WTC11 (cell line): ENCODE measurements at regions not wholly inside any gene's neighbourhood (a gene's known extent, or its start where the extent isn't known, plus 50 kb on each side); places are given as distances from the start of the nearest gene placed in this dataset.
A peak's percentile ranks its signal among the peaks of the same experiment; 100 is the strongest.

Experiments used
- ATAC-seq: fragments of 200-7000 bp; cut with Tn5 transposase; 2 replicates; pipeline ENCODE4 v1.10.0; 2021; ENCODE audit warnings: mild to moderate bottlenecking, moderate library complexity
- CTCF ChIA-PET: fragments of 300-600 bp; sonication (Branson Sonifier 250); formaldehyde crosslinking; loops from one replicate; lab custom pipeline; 2021; ENCODE audit warnings: antibody characterized with exemption; lab: Charles Lee
- POLR2A ChIA-PET: fragments of 350-600 bp; sonication (Branson Sonifier 250); formaldehyde crosslinking; loops from one replicate; lab custom pipeline; 2021; ENCODE audit warnings: antibody characterized with exemption; lab: Charles Lee
- DNase-seq: peaks from one replicate; pipeline ENCODE4 v3.0.0; 2021; ENCODE audit warnings: low spot score
- H3K27ac Mint-ChIP-seq: 2 replicates; pipeline ENCODE4 v1.8.0; 2021; ENCODE audit warnings: mixed read lengths
- H3K27me3 Mint-ChIP-seq: 2 replicates; pipeline ENCODE4 v1.8.0; 2021; ENCODE audit warnings: low read depth, mild to moderate bottlenecking, moderate library complexity, mixed read lengths
- H3K36me3 Mint-ChIP-seq: 2 replicates; pipeline ENCODE4 v1.8.0; 2021; ENCODE audit warnings: mixed read lengths
- H3K4me1 Mint-ChIP-seq: 2 replicates; pipeline ENCODE4 v1.8.0; 2022; ENCODE audit warnings: mixed read lengths
- H3K4me3 Mint-ChIP-seq: 2 replicates; pipeline ENCODE4 v1.8.0; 2021; ENCODE audit warnings: mild to moderate bottlenecking, moderate library complexity, mixed read lengths
- H3K9me3 Mint-ChIP-seq: 2 replicates; pipeline ENCODE4 v1.8.0; 2021; ENCODE audit warnings: mixed read lengths
- CBFB ChIP-seq: sonication (generic); formaldehyde crosslinking; IDR thresholded peaks from 2 replicates; pipeline ENCODE4 v1.8.1; 2022; ENCODE audit warnings: mild to moderate bottlenecking, low read depth, missing genetic modification reagents
- E2F5 ChIP-seq: sonication (generic); formaldehyde crosslinking; IDR thresholded peaks from 2 replicates; pipeline ENCODE4 v1.8.1; 2022; ENCODE audit warnings: mild to moderate bottlenecking, moderate library complexity, missing genetic modification reagents
- ELF4 ChIP-seq: sonication (generic); formaldehyde crosslinking; IDR thresholded peaks from 2 replicates; pipeline ENCODE4 v1.8.1; 2022; ENCODE audit warnings: low read depth, mild to moderate bottlenecking, moderate library complexity, missing genetic modification reagents
- EMX1 ChIP-seq: fragments of 250-450 bp; sonication (Bioruptor Pico); IDR thresholded peaks from 2 replicates; pipeline ENCODE4 v1.8.0; 2021; ENCODE audit warnings: mild to moderate bottlenecking
- FOXJ3 ChIP-seq: sonication (generic); formaldehyde crosslinking; IDR thresholded peaks from 2 replicates; pipeline ENCODE4 v1.9.0; 2021; ENCODE audit warnings: missing genetic modification reagents, mild to moderate bottlenecking, borderline replicate concordance
- HMGA2 ChIP-seq: fragments of 250-450 bp; sonication (Bioruptor Pico); IDR thresholded peaks from 2 replicates; pipeline ENCODE4 v1.4.0; 2021; ENCODE audit warnings: mild to moderate bottlenecking, moderate library complexity
- HMGXB4 ChIP-seq: sonication (generic); formaldehyde crosslinking; IDR thresholded peaks from 2 replicates; pipeline ENCODE4 v1.8.1; 2023; ENCODE audit warnings: mild to moderate bottlenecking, moderate library complexity, missing genetic modification reagents
- KAT7 ChIP-seq: sonication (generic); formaldehyde crosslinking; IDR thresholded peaks from 2 replicates; pipeline ENCODE4 v1.8.1; 2023; ENCODE audit warnings: missing genetic modification reagents, mild to moderate bottlenecking, borderline replicate concordance
- MAX ChIP-seq: sonication (generic); formaldehyde crosslinking; IDR thresholded peaks from 2 replicates; pipeline ENCODE4 v1.8.0; 2022; ENCODE audit warnings: mild to moderate bottlenecking, missing genetic modification reagents
- NFATC4 ChIP-seq: fragments of 250-450 bp; sonication (Bioruptor Pico); IDR thresholded peaks from 2 replicates; pipeline ENCODE4 v1.9.0; 2021; ENCODE audit warnings: mild to moderate bottlenecking
- RELA ChIP-seq: sonication (generic); formaldehyde crosslinking; IDR thresholded peaks from 2 replicates; pipeline ENCODE4 v1.8.1; 2022; ENCODE audit warnings: missing genetic modification reagents, mild to moderate bottlenecking, borderline replicate concordance
- SMAD3 ChIP-seq: sonication (generic); formaldehyde crosslinking; IDR thresholded peaks from 2 replicates; pipeline ENCODE4 v1.8.0; 2022; ENCODE audit warnings: missing genetic modification reagents, mild to moderate bottlenecking, borderline replicate concordance
- STAT6 ChIP-seq: sonication (generic); formaldehyde crosslinking; conservative IDR thresholded peaks from 2 replicates; pipeline ENCODE4 v1.8.1; 2023; ENCODE audit warnings: mild to moderate bottlenecking, low read depth, missing genetic modification reagents, moderate library complexity
- TP53 ChIP-seq: sonication (generic); formaldehyde crosslinking; IDR thresholded peaks from 2 replicates; pipeline ENCODE4 v1.8.1; 2023; ENCODE audit warnings: mild to moderate bottlenecking, missing genetic modification reagents
- USF2 ChIP-seq: sonication (generic); formaldehyde crosslinking; IDR thresholded peaks from 2 replicates; pipeline ENCODE4 v1.8.1; 2023; ENCODE audit warnings: mild to moderate bottlenecking, missing genetic modification reagents, moderate library complexity
- ZBTB43 ChIP-seq: sonication (generic); formaldehyde crosslinking; IDR thresholded peaks from 2 replicates; pipeline ENCODE4 v1.8.1; 2023; ENCODE audit warnings: mild to moderate bottlenecking, missing genetic modification reagents
- ZNF232 ChIP-seq: sonication (generic); formaldehyde crosslinking; IDR thresholded peaks from 2 replicates; pipeline ENCODE4 v1.8.0; 2022; ENCODE audit warnings: mild to moderate bottlenecking, missing genetic modification reagents
- ZNF281 ChIP-seq: sonication (generic); formaldehyde crosslinking; IDR thresholded peaks from 2 replicates; pipeline ENCODE4 v1.8.0; 2023; ENCODE audit warnings: mild to moderate bottlenecking, missing genetic modification reagents
- ZNF416 ChIP-seq: fragments of 250-450 bp; sonication (Bioruptor Pico); IDR thresholded peaks from 2 replicates; pipeline ENCODE4 v1.9.0; 2021; ENCODE audit warnings: mild to moderate bottlenecking, inconsistent platforms
- ZNF425 ChIP-seq: fragments of 250-450 bp; sonication (Bioruptor Pico); conservative IDR thresholded peaks from 2 replicates; pipeline ENCODE4 v1.9.0; 2021; ENCODE audit warnings: mild to moderate bottlenecking

- H3K9me3 Mint-ChIP-seq = no peaks in the 10 kb centered on the region
- peaks cover 93% of the 10 kb centered on the region for H3K27me3 Mint-ChIP-seq
- no peak overlapping the region for H3K27ac Mint-ChIP-seq
- H3K4me3 Mint-ChIP-seq = peak overlapping the region; percentile 57
- peaks cover 35% of the 10 kb centered on the region for H3K4me1 Mint-ChIP-seq
- TF ChIP-seq EMX1 (CRISPR knock-in tag) = no peak
- TF ChIP-seq HMGA2 (CRISPR knock-in tag) = no peak
- TF ChIP-seq ZNF281 (CRISPR knock-in tag) = no peak
- TF ChIP-seq E2F5 (CRISPR knock-in tag) = peak; percentile 76; the same call in 1 of the 2 replicates
- no peak for TF ChIP-seq KAT7 (CRISPR knock-in tag)
- TF ChIP-seq TP53 (CRISPR knock-in tag) = no peak
- TF ChIP-seq FOXJ3 (CRISPR knock-in tag) = no peak
- no peak for TF ChIP-seq RELA (CRISPR knock-in tag)
- TF ChIP-seq ZNF232 (CRISPR knock-in tag) = no peak
- peak; percentile 44; the same call in 1 of the 2 replicates for TF ChIP-seq HMGXB4 (CRISPR knock-in tag)
- TF ChIP-seq STAT6 (CRISPR knock-in tag) = no peak
- no peak for TF ChIP-seq ELF4 (CRISPR knock-in tag)
- TF ChIP-seq, all 79 proteins: peak for 2
- peak; percentile 74 for DNase-seq
- H3K36me3 Mint-ChIP-seq = no peaks in the 10 kb centered on the region
- POLR2A ChIA-PET = no interaction called here
- CTCF ChIA-PET = interaction anchor here (1.0 to 5.0 kb wide), 8 partner anchors 11 to 192 kb away, joined by 3 to 25 read pairs (median 4); no protein-coding TSS in a partner anchor
- ATAC-seq = peak; percentile 51
Measured at GRCh38 chr5:73230264-73231245, 57.6 kb downstream of the TMEM174 start.

GRCh38 chr5:73229271-73229670 is 56.3 kb downstream of the TMEM174 start:
- Mint-ChIP-seq H3K4me3 (no peak overlapping the region), H3K4me1 (peaks cover 32% of the 10 kb centered on the region), H3K27ac (no peak overlapping the region), H3K27me3 (peaks cover 90% of the 10 kb centered on the region), H3K9me3 (no peaks in the 10 kb centered on the region), H3K36me3 (no peaks in the 10 kb centered on the region)
- CTCF ChIA-PET = interaction anchor here (1.0 to 5.0 kb wide), 6 partner anchors 11 to 193 kb away, joined by 3 to 25 read pairs (median 8); no protein-coding TSS in a partner anchor
- POLR2A ChIA-PET = no interaction called here
- DNase-seq (no peak), ATAC-seq (no peak)
- TF ChIP-seq RELA (CRISPR knock-in tag) (no peak), SMAD3 (CRISPR knock-in tag) (no peak), ZBTB43 (CRISPR knock-in tag) (no peak), ZNF425 (CRISPR knock-in tag) (no peak), MAX (CRISPR knock-in tag) (no peak), NFATC4 (CRISPR knock-in tag) (no peak), ZNF416 (CRISPR knock-in tag) (no peak), CBFB (no peak), USF2 (CRISPR knock-in tag) (no peak), TP53 (CRISPR knock-in tag) (no peak)
